ENCODE measurements at regions not wholly inside any gene's neighbourhood (a gene's known extent, or its start where the extent isn't known, plus 50 kb on each side); places are given as distances from the start of the nearest gene placed in this dataset.
A peak's percentile ranks its signal among the peaks of the same experiment; 100 is the strongest.
"Not testable (repeated sequence)": the region's sequence is repeated elsewhere in the genome, so short reads cannot be mapped to it uniquely, and the experiment has no call there.

- Histone ChIP-seq H3K27me3 (no peaks in the 10 kb centered on the region), H3K4me3 (no peak overlapping the region), H3K4me1 (peaks cover 0 to 11% (median 7%) of the 10 kb centered on the region in 3 donors), H3K27ac (peak overlapping the region in 1 of 4 donors; percentile 9), H3K9me3 (no peaks in the 10 kb centered on the region), H3K36me3 (no peaks in the 10 kb centered on the region)
- DNase-seq (no peak), FAIRE-seq (no peak), ATAC-seq (peak; percentile 63 to 86 (median 83))
- intact Hi-C loops (cut with DNase I) = no loop called here
- WGBS, 2 donors = 4 to 18% methylated on average over 9 of the region's 9 CpGs
- TF ChIP-seq CTCF (IDR thresholded peaks at IDR 0.05) = no peak
Observed at GRCh38 chr3:194189243-194189791, 53.4 kb downstream of the HES1 start.

- H3K4me1 ChIP-seq = peaks cover 0 to 11% (median 7%) of the 10 kb centered on the region in 3 donors
- WGBS, 2 donors = 87 to 88% methylated on average over 2 of the region's 2 CpGs
- H3K9me3 ChIP-seq; H3K27ac ChIP-seq; ATAC-seq; intact Hi-C loops (cut with DNase I); FAIRE-seq; H3K27me3 ChIP-seq; DNase-seq; H3K36me3 ChIP-seq; H3K4me3 ChIP-seq: not testable (repeated sequence)
Observed at GRCh38 chr3:194191850-194192249, 55.9 kb downstream of the HES1 start.

GRCh38 chr3:194194051-194194756 is 58.3 kb downstream of the HES1 start:
- Histone ChIP-seq H3K4me1 (peaks cover 0 to 5% (median 4%) of the 10 kb centered on the region in 3 donors), H3K9me3 (no peaks in the 10 kb centered on the region), H3K36me3 (no peaks in the 10 kb centered on the region), H3K27me3 (no peaks in the 10 kb centered on the region), H3K27ac (no peak overlapping the region), H3K4me3 (no peak overlapping the region)
- intact Hi-C loops (cut with DNase I) = no loop called here
- 82 to 89% methylated on average over 9 of the region's 9 CpGs for WGBS, 2 donors
- no peak for TF ChIP-seq CTCF (IDR thresholded peaks at IDR 0.05)
- ATAC-seq (no peak), DNase-seq (no peak), FAIRE-seq (no peak)

GRCh38 chr3:194194757-194195085 is 58.8 kb downstream of the HES1 start:
- DNase-seq = no peak
- Histone ChIP-seq H3K9me3 (no peaks in the 10 kb centered on the region), H3K4me1 (no peaks in the 10 kb centered on the region), H3K27ac (no peak overlapping the region), H3K36me3 (no peaks in the 10 kb centered on the region), H3K4me3 (no peak overlapping the region), H3K27me3 (no peaks in the 10 kb centered on the region)
- intact Hi-C loops (cut with DNase I) = no loop called here
- TF ChIP-seq CTCF (IDR thresholded peaks at IDR 0.05) = no peak
- ATAC-seq = no peak
- FAIRE-seq = no peak
- WGBS, 2 donors = 95 to 96% methylated on average over 1 of the region's 1 CpG

- no peak overlapping the region for H3K27ac ChIP-seq
- intact Hi-C loops (cut with DNase I) = no loop called here
- TF ChIP-seq CTCF (IDR thresholded peaks at IDR 0.05) = no peak
- no peak for DNase-seq
- H3K27me3 ChIP-seq = no peaks in the 10 kb centered on the region
- 94 to 95% methylated on average over 3 of the region's 3 CpGs for WGBS, 2 donors
- H3K9me3 ChIP-seq = no peaks in the 10 kb centered on the region
- no peaks in the 10 kb centered on the region for H3K4me1 ChIP-seq
- H3K36me3 ChIP-seq = no peaks in the 10 kb centered on the region
- no peak for ATAC-seq
- FAIRE-seq = no peak
- no peak overlapping the region for H3K4me3 ChIP-seq
Observed at GRCh38 chr3:194195611-194196010, 59.7 kb downstream of the HES1 start.

Measured in pancreas (tissue), 10 donors.